GM10266 (cell line): ENCODE measurements at regions not wholly inside any gene's neighbourhood (a gene's known extent, or its start where the extent isn't known, plus 50 kb on each side); places are given as distances from the start of the nearest gene placed in this dataset.
"Not testable (repeated sequence)": the region's sequence is repeated elsewhere in the genome, so short reads cannot be mapped to it uniquely, and the experiment has no call there.

ENCODE experiments used
- DNase-seq: peaks from one replicate; pipeline ENCODE4 v3.0.0; 2012; ENCODE audit errors: extremely low spot score
- TF ChIP-seq, protein P1 (sequence below): IDR thresholded peaks from 2 replicates; pipeline ENCODE4 v1.5.1; 2012; ENCODE audit warnings: mild to moderate bottlenecking, low read depth; ENCODE audit not compliant: control insufficient read depth, insufficient read depth; ENCODE audit errors: missing control alignments

DNA sequence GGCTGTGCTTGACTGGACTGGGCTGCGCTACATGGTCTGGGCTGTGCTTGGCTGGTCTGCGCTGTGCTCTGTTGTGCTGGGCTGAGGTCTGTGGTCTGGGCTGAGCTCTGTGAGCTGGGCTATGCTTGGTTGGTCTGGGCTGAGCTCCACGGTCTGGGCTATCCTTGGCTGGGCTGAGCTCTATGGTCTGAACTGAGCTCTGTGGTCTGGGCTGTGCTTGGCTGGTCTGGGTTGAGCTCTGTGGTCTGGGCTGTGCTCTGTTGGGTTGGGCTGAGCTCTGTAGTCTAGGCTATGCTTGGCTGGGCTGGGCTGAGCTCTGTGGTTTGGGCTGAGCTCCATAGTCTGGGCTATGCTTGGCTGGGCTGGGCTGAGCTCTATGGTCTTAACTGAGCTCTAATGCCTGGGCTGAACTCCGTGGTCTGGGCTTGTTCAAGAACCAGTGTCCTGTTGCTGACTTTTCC, 92.0 kb downstream of the PLXNA1 start:
- TF ChIP-seq, protein P1, sequence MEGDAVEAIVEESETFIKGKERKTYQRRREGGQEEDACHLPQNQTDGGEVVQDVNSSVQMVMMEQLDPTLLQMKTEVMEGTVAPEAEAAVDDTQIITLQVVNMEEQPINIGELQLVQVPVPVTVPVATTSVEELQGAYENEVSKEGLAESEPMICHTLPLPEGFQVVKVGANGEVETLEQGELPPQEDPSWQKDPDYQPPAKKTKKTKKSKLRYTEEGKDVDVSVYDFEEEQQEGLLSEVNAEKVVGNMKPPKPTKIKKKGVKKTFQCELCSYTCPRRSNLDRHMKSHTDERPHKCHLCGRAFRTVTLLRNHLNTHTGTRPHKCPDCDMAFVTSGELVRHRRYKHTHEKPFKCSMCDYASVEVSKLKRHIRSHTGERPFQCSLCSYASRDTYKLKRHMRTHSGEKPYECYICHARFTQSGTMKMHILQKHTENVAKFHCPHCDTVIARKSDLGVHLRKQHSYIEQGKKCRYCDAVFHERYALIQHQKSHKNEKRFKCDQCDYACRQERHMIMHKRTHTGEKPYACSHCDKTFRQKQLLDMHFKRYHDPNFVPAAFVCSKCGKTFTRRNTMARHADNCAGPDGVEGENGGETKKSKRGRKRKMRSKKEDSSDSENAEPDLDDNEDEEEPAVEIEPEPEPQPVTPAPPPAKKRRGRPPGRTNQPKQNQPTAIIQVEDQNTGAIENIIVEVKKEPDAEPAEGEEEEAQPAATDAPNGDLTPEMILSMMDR = no peak
- peak; percentile 58 for DNase-seq

DNA sequence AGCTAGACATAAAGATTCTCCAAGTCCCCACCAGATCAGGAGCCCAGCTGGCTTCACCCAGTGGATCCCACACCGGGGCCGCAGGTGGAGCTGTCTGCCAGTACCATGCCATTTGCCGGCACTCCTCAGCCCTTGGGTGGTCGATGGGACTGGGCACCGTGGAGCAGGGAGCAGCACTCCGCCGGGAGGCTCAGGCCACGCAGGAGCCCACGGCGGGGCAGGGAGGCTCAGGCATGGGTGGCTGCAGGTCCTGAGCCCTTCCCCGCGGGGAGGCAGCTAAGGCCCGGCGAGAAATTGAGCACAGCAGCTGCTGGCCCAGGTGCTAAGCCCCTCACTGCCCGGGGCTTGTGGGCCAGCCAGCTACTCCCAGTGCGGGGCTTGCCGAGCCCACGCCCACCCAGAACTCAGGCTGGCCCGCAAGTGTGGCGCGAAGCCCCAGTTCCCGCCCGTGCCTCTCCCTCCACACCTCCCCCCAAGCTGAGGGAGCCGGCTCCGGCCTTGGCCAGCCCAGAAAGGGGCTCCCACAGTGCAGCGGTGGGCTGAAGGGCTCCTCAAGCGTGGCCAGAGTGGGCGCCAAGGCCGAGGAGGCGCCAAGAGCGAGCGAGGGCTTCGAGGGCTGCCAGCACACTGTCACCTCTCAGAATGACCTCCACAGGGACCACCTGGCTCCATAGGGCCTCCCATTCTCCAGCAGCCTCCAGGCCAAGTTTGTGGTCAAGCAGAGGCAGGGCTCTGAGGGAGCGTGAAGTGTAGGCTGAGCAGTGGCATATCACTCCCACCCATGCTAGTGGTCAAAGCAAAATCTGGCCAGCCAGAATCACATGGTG, 93.5 kb downstream of the PLXNA1 start:
- not testable (repeated sequence) for DNase-seq

DNA sequence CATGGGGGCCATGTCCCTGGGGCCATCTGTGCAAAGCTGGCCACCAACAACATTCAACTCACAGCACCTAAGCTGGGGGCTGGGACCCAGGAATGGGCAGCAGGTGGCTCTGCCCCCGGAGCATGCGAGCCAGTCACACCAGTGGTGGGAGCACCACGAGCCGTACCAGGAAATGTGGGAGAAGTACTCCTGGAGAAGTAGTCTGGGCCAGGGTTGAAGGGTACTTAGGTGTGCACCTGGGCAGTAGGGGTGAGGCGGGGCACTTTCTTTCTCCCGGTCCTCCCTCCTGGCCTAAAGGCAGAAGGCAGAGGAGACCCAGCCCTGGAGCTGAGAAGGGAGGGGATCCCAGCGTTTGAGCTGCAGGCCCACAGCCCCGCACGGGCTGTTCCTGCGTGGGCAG, 94.2 kb downstream of the PLXNA1 start:
- TF ChIP-seq, protein P1 = no peak

DNA sequence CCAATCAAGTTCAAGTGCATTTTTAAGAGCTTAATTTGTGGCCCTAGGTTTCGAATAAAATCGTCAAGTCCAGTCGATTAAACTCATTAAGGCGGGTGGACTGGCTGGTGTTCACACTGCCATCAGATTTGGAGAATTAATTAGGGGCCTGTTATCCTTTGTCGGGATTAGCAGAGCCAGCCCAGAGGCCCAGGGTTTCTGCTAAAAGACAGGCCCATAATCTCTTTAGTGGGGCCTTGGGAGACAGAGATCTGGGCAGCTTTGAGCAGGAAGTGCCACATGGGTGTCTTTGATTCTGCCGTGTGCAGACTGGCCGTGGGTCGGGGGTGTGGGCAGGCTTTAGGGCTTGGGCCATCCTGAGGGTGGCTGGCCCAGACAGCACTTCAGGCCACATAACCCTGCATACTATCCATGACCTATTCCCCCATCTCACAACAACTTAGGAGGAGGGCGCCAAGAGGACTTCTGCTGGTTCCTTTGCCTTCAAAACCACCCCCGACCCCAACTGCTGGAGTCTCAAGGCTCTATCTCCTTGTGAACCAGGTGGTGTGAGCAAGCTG, 94.7 kb downstream of the PLXNA1 start:
- TF ChIP-seq, protein P1 = no peak
- DNase-seq = no peak

More for the DNA sequence above, 94.2 kb downstream of the PLXNA1 start:
- no peak for DNase-seq

DNA sequence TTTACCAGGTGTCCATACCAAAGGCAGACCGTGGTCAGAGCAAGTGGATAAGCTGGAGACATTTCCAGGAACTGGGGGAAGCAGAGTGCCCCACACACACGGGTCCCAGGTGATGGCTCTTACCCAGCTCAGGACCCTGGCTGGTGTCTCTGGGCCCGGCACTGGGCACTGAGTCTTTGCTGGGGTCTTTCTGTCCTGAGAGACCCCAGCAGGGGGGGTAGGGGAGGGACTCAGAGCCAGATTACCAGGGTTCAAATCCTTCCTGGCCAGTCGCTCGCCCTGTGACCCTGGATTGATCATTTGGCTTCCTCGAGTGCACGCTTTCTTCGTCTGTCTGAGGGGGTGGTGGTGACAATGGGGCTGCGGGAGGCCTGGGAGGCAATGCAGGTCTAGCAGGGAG, 95.7 kb downstream of the PLXNA1 start:
- no peak for DNase-seq
- TF ChIP-seq, protein P1 = no peak

DNA sequence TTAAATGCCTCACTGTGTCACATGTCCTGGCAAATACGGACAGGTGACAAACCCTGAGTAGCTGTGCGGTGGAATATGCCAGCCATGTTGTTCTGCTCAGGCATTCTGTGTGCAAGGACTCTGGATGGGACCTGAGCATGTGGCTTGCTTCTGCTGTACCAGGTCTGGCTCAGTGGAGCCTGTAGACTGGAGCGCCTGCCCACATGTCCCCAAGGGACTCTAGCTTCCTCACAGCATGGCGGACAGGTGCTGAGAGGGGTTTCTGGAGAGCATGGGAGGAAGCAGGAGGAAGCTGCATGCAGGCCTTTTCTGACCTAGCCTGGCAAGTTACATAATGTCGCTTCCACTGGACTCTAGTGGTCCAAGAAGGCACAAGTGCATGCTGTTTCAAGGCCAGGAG, 96.3 kb downstream of the PLXNA1 start:
- TF ChIP-seq, protein P1 = no peak
- DNase-seq = no peak

DNA sequence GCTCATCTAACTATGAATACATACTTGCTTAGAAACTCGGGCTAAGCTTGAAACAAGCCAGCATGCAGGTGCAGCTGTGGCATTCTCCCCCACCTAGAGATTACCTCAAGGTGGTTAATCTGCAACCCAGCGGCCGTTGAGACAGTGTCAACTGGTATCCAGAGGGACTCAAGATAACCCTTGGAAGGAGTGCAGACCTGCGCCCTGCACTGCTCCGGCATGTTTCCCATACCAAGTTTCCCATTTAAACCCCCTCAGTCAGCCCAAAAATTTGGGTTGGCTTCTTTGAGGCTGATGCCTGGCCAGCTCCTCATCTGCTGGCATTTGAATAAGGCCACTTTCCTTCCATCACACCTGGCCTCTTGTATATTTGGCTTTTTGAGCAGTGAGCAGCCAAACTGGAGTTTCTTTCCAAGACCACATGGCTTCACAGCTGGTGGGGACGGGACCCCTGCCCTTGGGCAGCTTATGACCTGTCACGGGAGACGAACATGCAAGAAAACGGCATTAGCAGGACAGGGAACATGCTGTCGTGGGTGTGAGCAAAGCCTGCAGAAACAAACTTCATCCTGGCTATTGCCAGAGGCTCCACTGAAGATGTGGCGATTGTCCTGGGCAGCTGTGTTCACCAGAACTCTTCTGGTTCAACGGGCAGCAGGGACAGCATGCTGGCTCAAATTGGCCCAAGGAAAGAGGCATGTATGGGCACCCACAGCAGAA, 98.2 kb downstream of the PLXNA1 start:
- no peak for DNase-seq
- TF ChIP-seq, protein P1 = no peak
